K562 (cell line): ENCODE measurements at regions not wholly inside any gene's neighbourhood (a gene's known extent, or its start where the extent isn't known, plus 50 kb on each side); places are given as distances from the start of the nearest gene placed in this dataset.

Experiments
- ATAC-seq: fragments of 200-7000 bp; cut with Tn5 transposase; 3 replicates; pipeline ENCODE4 v1.9.1; 2020; ENCODE audit warnings: moderate library complexity
- BruUV-seq: library from RNA; stranded (reverse); fragments of 400-500 nt; replicated peaks from 2 replicates; lab custom pipeline; 2021; lab: Mats Ljungman, UMichigan
- CTCF ChIA-PET: fragments of 300-600 bp; formaldehyde crosslinking; extraction: SDS; loops from one replicate; lab custom pipeline; 2021; ENCODE audit warnings: low intra/inter-chr PET ratio; lab: Yijun Ruan, JAX
- POLR2A ChIA-PET: fragments of 300-600, 350-650 bp; sonication (Branson Sonifier 250); formaldehyde crosslinking; extraction: SDS; loops from one replicate; lab custom pipeline; 2021; ENCODE audit warnings: antibody characterized with exemption, inconsistent platforms; lab: Yijun Ruan, JAX
- DNase-seq, 4 experiments: peaks; one replicate each; pipeline versions ENCODE4 v3.0.0 to v3.0.0-alpha.2; 2011 to 2018; ENCODE audit warnings: low spot score in 3 of 4, mixed read lengths in 3 of 4; ENCODE audit errors: extremely low read depth in 1 of 4
- FAIRE-seq: peaks from 2 replicates; lab custom pipeline; 2011; peaks lifted over from hg19 to GRCh38; lab: Jason Lieb, UNC
- H2AFZ ChIP-seq: 2 replicates; pipeline ENCODE4 v1.6.0; 2011; ENCODE audit warnings: low read depth, low read length, control low read depth, inconsistent platforms
- H3K27ac ChIP-seq: fragments of 200-600 bp; 3 replicates; pipeline ENCODE4 v1.8.0; 2011; ENCODE audit warnings: low read depth, mild to moderate bottlenecking, control low read depth, inconsistent platforms, low read length, moderate library complexity, mixed read lengths; ENCODE audit errors: extremely low read depth
- H3K27me3 ChIP-seq, 2 experiments: fragments of 300-600 bp in 1 of 2; 2 replicates in 1 of 2; 3 replicates in 1 of 2; pipeline versions ENCODE4 v1.6.0 to v1.8.0; 2011; ENCODE audit warnings: inconsistent platforms in 2 of 2, low read length in 2 of 2, mild to moderate bottlenecking in 1 of 2, mixed read lengths in 1 of 2, moderate library complexity in 1 of 2; ENCODE audit not compliant: control insufficient read depth in 2 of 2, insufficient read depth in 2 of 2
- H3K36me3 ChIP-seq: fragments of 300-600 bp; 3 replicates; pipeline ENCODE4 v1.8.0; 2011; ENCODE audit warnings: mild to moderate bottlenecking, low read length, inconsistent platforms; ENCODE audit not compliant: control insufficient read depth, insufficient read depth
- H3K4me1 ChIP-seq, 2 experiments: fragments of 200-600 bp in 1 of 2; replicated peaks in 1 of 2; 2 replicates in 1 of 2; 3 replicates in 1 of 2; pipeline versions ENCODE4 v1.5.1 to v1.8.0; 2011; ENCODE audit warnings: inconsistent platforms in 2 of 2, low read length in 2 of 2, mild to moderate bottlenecking in 1 of 2, mixed read lengths in 1 of 2, moderate library complexity in 1 of 2; ENCODE audit not compliant: control insufficient read depth in 2 of 2, insufficient read depth in 2 of 2
- H3K4me2 ChIP-seq: 2 replicates; pipeline ENCODE4 v1.6.1; 2011; ENCODE audit warnings: low read length, control low read depth, inconsistent platforms, mixed read lengths; ENCODE audit not compliant: insufficient read depth
- H3K4me3 ChIP-seq: fragments of 200-600 bp; sonication (generic), shearing (Covaris generic); 2 replicates; pipeline ENCODE4 v1.5.1; 2016; ENCODE audit warnings: control low read depth, inconsistent platforms
- H3K79me2 ChIP-seq: fragments of 200-600 bp; 3 replicates; pipeline ENCODE4 v1.8.0; 2011; ENCODE audit warnings: low read length, inconsistent platforms; ENCODE audit not compliant: control insufficient read depth, insufficient read depth
- H3K9ac ChIP-seq, 2 experiments: 2 replicates each; pipeline versions ENCODE4 v1.6.0 to v1.6.1; 2011; ENCODE audit warnings: low read depth in 2 of 2, low read length in 2 of 2, control low read depth in 1 of 2, inconsistent platforms in 1 of 2, mild to moderate bottlenecking in 1 of 2, mixed read lengths in 1 of 2; ENCODE audit not compliant: insufficient read depth in 1 of 2
- H3K9me1 ChIP-seq: one replicate; pipeline ENCODE4 v1.6.0; 2011; ENCODE audit warnings: inconsistent platforms, mild to moderate bottlenecking, low read length, moderate library complexity; ENCODE audit not compliant: control insufficient read depth, insufficient read depth
- H3K9me3 ChIP-seq: replicated peaks from 2 replicates; pipeline ENCODE4 v1.5.1; 2011; ENCODE audit warnings: low read depth, low read length, inconsistent platforms; ENCODE audit not compliant: control insufficient read depth, insufficient read depth
- H4K20me1 ChIP-seq: replicated peaks from 2 replicates; pipeline ENCODE4 v1.6.1; 2011; ENCODE audit warnings: low read length, inconsistent platforms, mixed read lengths; ENCODE audit not compliant: control insufficient read depth, insufficient read depth
- CCAR2 ChIP-seq: fragments of 200-400 bp; formaldehyde crosslinking; IDR thresholded peaks from 2 replicates; pipeline ENCODE4 v1.6.1; 2017; ENCODE audit warnings: mild to moderate bottlenecking, low read depth, low read length
- ELF2 ChIP-seq: fragments of 250-450 bp; sonication (Bioruptor Pico); IDR thresholded peaks from 2 replicates; pipeline ENCODE4 v1.5.0; 2021; ENCODE audit warnings: mild to moderate bottlenecking
- ETV6 ChIP-seq, 3 experiments: fragments of 150-350 bp in 1 of 3; sonication (generic) in 1 of 3; formaldehyde crosslinking in 1 of 3; IDR thresholded peaks; 2 replicates each; pipeline versions ENCODE4 v1.6.1 to v1.8.0; 2014 to 2022; ENCODE audit warnings: borderline replicate concordance in 2 of 3, low read depth in 2 of 3, antibody characterized with exemption in 1 of 3, low read length in 1 of 3, mild to moderate bottlenecking in 1 of 3, missing genetic modification reagents in 1 of 3
- GABPA ChIP-seq: fragments of 200-800 bp; sonication (Bioruptor generic); conservative IDR thresholded peaks from 2 replicates; pipeline ENCODE4 v1.6.1; 2016; ENCODE audit warnings: low read depth, missing genetic modification characterization, missing compliant biosample characterization
- MBD2 ChIP-seq: sonication (generic); IDR thresholded peaks from 2 replicates; pipeline ENCODE4 v1.6.1; 2016; ENCODE audit warnings: low read depth, borderline replicate concordance
- PHTF2 ChIP-seq: fragments of 250-450 bp; sonication (Bioruptor Pico); IDR thresholded peaks from 2 replicates; pipeline ENCODE4 v1.5.0; 2021; ENCODE audit warnings: mild to moderate bottlenecking
- SAFB ChIP-seq: fragments of 200-400 bp; formaldehyde crosslinking; IDR thresholded peaks from 2 replicates; pipeline ENCODE4 v1.6.1; 2017; ENCODE audit warnings: low read depth, low read length, borderline replicate concordance
- ZNF79 ChIP-seq: fragments of 250-450 bp; sonication (Bioruptor Pico); IDR thresholded peaks from 2 replicates; pipeline ENCODE4 v1.4.0; 2020; ENCODE audit warnings: low read depth, mild to moderate bottlenecking, moderate library complexity
- in situ Hi-C: fragments of 300-500 bp; cut with MboI; formaldehyde crosslinking; loops from 4 replicates; pipeline ENCODE4 v1.15.0; 2018; ENCODE audit warnings: inconsistent platforms, mixed read lengths
- intact Hi-C: fragments of 100-400 bp; cut with micrococcal nuclease; formaldehyde crosslinking; loops from 2 replicates; pipeline ENCODE4 v1.14.2; 2022

- Histone ChIP-seq H2AFZ (no peak overlapping the region), H3K9ac (no peak overlapping the region), H3K27ac (no peak overlapping the region), H3K36me3 (no peaks in the 10 kb centered on the region), H3K79me2 (no peaks in the 10 kb centered on the region), H3K9me1 (no peaks in the 10 kb centered on the region), H3K4me1 (no peaks in the 10 kb centered on the region), H3K9me3 (no peaks in the 10 kb centered on the region), H3K4me2 (no peak overlapping the region), H3K27me3 (no peaks in the 10 kb centered on the region), H3K4me3 (no peak overlapping the region)
- DNase-seq, result no peak
- FAIRE-seq, result no peak
- ATAC-seq, result no peak
- intact Hi-C loops, result no loop called here
- TF ChIP-seq MBD2, result no peak
- no peak for TF ChIP-seq CCAR2
- no peak for TF ChIP-seq PHTF2
- no peak for TF ChIP-seq ZNF79 (CRISPR knock-in tag)
- no peak for TF ChIP-seq ELF2
- TF ChIP-seq GABPA, result no peak
- no peak for TF ChIP-seq SAFB
- TF ChIP-seq ETV6 (IDR thresholded peaks at IDR 0.05; ENCODE audit: borderline replicate concordance in 1 of 2, low read depth in 2 of 2, low read length in 1 of 2), result no peak
- TF ChIP-seq ETV6 (CRISPR knock-in tag; IDR thresholded peaks at IDR 0.05; ENCODE audit: borderline replicate concordance), result no peak
- TF ChIP-seq, all 486 proteins: peak for 0
- ChIA-PET POLR2A (no interaction called here), CTCF (no interaction called here)
- no peaks in the 10 kb centered on the region for H4K20me1 ChIP-seq
- BruUV-seq, result no TSS peak
- in situ Hi-C loops, result no loop called here
These were observed 622.1 kb downstream of the PLPP3 start for GRCh38 chr1:55957276-55957675.
